ENCODE measurements at regions not wholly inside any gene's neighbourhood (a gene's known extent, or its start where the extent isn't known, plus 50 kb on each side); places are given as distances from the start of the nearest gene placed in this dataset.

DNA sequence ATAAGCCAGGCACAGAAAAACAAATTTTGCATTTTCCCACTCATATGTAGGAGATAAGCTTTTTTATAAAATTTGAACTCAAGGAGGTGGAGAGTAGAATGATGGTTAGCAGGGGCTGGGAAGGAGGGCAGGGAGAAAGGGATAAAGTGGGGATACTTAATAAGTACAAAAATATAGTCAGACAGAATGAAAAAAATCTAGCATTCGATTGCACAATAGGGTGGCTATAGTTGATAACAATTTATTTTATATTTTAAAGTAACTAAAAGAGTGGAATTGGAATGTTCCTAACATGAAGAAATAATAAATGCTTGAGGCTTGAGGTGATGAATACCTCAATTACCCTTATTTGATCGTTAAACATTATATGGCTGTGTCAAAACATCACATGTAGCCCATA lies 415.7 kb upstream of the STEAP1 start:
- DNase-seq, result no peak
- Mint-ChIP-seq H3K27ac (no peak overlapping the region), H3K27me3 (no peaks in the 10 kb centered on the region), H3K4me1 (no peaks in the 10 kb centered on the region), H3K36me3 (ENCODE audit: low read depth) (no peaks in the 10 kb centered on the region), H3K9me3 (peaks cover 4% of the 10 kb centered on the region), H3K4me3 (no peak overlapping the region)
- no peak for ATAC-seq (ENCODE audit: low read depth)
- ChIA-PET CTCF (no interaction called here), POLR2A (no interaction called here)
- TF ChIP-seq, protein P1, sequence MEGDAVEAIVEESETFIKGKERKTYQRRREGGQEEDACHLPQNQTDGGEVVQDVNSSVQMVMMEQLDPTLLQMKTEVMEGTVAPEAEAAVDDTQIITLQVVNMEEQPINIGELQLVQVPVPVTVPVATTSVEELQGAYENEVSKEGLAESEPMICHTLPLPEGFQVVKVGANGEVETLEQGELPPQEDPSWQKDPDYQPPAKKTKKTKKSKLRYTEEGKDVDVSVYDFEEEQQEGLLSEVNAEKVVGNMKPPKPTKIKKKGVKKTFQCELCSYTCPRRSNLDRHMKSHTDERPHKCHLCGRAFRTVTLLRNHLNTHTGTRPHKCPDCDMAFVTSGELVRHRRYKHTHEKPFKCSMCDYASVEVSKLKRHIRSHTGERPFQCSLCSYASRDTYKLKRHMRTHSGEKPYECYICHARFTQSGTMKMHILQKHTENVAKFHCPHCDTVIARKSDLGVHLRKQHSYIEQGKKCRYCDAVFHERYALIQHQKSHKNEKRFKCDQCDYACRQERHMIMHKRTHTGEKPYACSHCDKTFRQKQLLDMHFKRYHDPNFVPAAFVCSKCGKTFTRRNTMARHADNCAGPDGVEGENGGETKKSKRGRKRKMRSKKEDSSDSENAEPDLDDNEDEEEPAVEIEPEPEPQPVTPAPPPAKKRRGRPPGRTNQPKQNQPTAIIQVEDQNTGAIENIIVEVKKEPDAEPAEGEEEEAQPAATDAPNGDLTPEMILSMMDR (IDR thresholded peaks at IDR 0.05), result no peak
- intact Hi-C loops (cut with micrococcal nuclease), result no loop called here

DNA sequence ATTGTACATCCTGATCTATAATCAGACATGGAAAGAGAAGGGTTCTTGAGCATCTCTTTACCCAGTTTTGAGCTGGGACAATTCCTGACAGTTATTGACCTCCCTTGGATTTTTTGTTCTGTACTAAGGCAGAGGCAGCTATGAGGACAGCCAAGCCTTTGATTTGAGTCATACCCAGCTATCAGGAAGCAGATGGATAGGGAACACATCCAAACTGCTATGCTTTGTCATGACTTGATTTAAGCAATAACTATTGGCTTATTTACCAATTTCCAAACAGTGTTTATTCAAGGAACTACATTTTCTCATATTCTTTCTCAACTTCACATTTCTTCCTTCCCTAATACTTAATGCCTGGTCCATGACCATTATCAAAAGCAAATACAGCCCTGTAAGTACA lies 396.4 kb upstream of the STEAP1 start:
- Mint-ChIP-seq H3K4me3 (no peak overlapping the region), H3K9me3 (no peaks in the 10 kb centered on the region), H3K36me3 (ENCODE audit: low read depth) (no peaks in the 10 kb centered on the region), H3K4me1 (no peaks in the 10 kb centered on the region), H3K27me3 (no peaks in the 10 kb centered on the region), H3K27ac (no peak overlapping the region)
- no peak for ATAC-seq (ENCODE audit: low read depth)
- TF ChIP-seq, protein P1 (IDR thresholded peaks at IDR 0.05), result no peak
- POLR2A ChIA-PET, result no interaction called here
- CTCF ChIA-PET, result no interaction called here
- no peak for DNase-seq
- intact Hi-C loops (cut with micrococcal nuclease), result no loop called here

DNA sequence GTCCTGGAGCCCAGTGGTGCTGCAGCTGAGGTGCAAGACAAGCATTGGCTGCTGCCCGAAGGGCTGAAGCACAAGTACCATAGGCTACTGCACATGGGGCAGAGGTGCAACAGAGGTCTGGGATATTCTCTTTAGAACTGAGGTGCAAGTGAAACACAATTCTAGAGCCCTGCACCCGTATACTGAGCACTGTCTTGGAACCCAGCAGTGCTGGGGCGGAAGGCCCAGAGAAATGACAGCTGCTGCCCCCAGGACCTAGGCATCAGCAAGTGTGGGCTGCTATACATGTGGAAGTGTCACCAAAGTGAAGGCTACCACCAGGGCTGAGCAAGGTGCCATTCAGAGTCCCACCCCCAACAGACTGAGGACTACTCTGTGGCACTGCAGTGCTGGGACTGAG lies 393.6 kb upstream of the STEAP1 start:
- H3K4me3 Mint-ChIP-seq, result no peak overlapping the region
- no peaks in the 10 kb centered on the region for H3K36me3 Mint-ChIP-seq (ENCODE audit: low read depth)
- ChIA-PET CTCF (no interaction called here), POLR2A (no interaction called here)
- no peak for ATAC-seq (ENCODE audit: low read depth)
- H3K27me3 Mint-ChIP-seq, result no peaks in the 10 kb centered on the region
- TF ChIP-seq, protein P1 (IDR thresholded peaks at IDR 0.05), result no peak
- H3K4me1 Mint-ChIP-seq, result no peaks in the 10 kb centered on the region
- H3K27ac Mint-ChIP-seq, result no peak overlapping the region
- no peak for DNase-seq
- H3K9me3 Mint-ChIP-seq, result no peaks in the 10 kb centered on the region
- intact Hi-C loops (cut with micrococcal nuclease), result no loop called here

DNA sequence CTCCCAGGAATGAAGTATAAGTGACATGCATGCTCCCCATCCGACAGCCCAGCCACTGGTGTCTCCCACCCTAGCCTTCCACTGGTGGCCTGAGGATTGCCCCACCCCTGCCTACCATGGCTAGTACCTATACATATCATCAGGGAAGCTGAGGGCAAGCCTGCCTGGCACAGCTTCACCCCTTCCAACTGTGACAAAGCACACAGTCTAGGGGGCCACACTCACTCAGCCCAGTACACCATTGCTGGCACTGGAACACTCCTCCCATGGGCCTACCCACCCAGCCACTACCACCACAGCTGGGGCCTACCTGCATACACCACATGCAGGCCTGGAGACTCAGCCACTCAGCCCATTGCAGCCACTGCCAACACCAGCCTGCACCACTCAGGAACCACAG lies 393.1 kb upstream of the STEAP1 start:
- ChIA-PET POLR2A (no interaction called here), CTCF (no interaction called here)
- intact Hi-C loops (cut with micrococcal nuclease), result no loop called here
- H3K36me3 Mint-ChIP-seq (ENCODE audit: low read depth), result no peaks in the 10 kb centered on the region
- H3K4me3 Mint-ChIP-seq, result no peak overlapping the region
- no peaks in the 10 kb centered on the region for H3K9me3 Mint-ChIP-seq
- H3K4me1 Mint-ChIP-seq, result no peaks in the 10 kb centered on the region
- ATAC-seq (ENCODE audit: low read depth) (no peak), DNase-seq (no peak)
- TF ChIP-seq, protein P1 (IDR thresholded peaks at IDR 0.05), result no peak
- H3K27ac Mint-ChIP-seq, result no peak overlapping the region
- H3K27me3 Mint-ChIP-seq, result no peaks in the 10 kb centered on the region

DNA sequence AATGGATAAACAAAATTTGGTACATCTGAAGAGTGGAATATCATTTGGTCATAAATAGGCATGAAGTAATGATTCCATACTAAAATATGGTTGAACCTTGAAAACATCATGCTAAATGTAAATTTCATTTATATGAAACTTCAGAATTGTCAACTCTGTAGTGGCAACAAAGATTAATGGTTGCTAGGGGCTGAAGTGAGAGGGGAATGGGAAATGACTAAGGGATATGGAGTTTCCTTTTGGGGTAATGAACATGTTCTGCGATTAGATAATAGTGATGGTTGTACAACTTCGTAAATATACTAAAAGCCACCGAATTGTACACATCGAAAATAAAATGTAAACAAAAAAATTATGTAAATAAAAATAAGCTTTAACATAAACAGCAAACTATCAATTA lies 384.1 kb upstream of the STEAP1 start:
- intact Hi-C loops (cut with micrococcal nuclease), result no loop called here
- TF ChIP-seq, protein P1 (IDR thresholded peaks at IDR 0.05), result no peak
- Mint-ChIP-seq H3K4me1 (no peaks in the 10 kb centered on the region), H3K36me3 (ENCODE audit: low read depth) (no peaks in the 10 kb centered on the region), H3K27ac (no peak overlapping the region), H3K4me3 (no peak overlapping the region), H3K9me3 (no peaks in the 10 kb centered on the region), H3K27me3 (no peaks in the 10 kb centered on the region)
- no peak for DNase-seq
- ATAC-seq (ENCODE audit: low read depth), result no peak
- POLR2A ChIA-PET, result no interaction called here
- CTCF ChIA-PET, result no interaction called here
